ENCODE measurements at regions not wholly inside any gene's neighbourhood (a gene's known extent, or its start where the extent isn't known, plus 50 kb on each side); places are given as distances from the start of the nearest gene placed in this dataset.
"Not testable (repeated sequence)": the region's sequence is repeated elsewhere in the genome, so short reads cannot be mapped to it uniquely, and the experiment has no call there.

DNA sequence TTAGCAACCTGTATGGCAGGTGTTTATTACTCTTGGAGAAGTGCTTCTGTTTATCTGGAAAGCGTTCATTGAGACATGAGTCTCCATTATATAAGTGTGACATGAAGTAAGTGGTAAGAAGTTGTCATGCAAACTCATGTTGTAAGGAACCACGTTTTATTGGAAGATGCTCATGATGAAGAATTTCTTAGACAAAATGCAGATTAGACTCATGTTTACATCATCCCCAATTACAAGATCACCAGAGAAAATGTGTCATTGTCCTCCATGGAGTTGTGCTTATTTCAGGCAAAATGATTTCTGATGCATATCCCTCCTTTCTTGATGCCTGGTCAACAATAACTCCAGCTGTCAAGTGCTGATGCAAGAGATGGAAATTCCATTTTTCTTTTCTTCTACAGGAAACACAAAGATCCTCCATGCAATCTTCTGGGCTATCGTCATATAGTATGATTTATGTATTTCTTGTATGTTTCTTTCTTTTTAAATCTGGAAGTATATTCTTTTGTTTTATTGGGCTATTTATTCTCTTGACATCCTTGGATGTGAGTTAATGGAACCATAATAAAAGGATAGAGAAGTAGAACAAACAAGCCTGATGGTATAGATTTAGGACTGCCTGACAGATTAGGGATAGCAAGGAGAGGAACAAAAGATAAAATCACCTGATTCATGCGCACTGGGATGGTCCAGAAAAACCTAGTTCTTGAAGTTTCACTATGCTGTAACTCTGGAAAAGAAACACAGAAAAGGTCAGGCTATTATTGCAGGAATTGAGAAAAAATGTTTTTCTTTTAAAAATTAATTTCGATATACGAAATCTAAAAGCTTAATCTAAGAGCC, 50.7 kb upstream of the DIAPH3 start:
- H3K4me3 ChIP-seq: no peak overlapping the region
- H3K27ac ChIP-seq: no peak overlapping the region

DNA sequence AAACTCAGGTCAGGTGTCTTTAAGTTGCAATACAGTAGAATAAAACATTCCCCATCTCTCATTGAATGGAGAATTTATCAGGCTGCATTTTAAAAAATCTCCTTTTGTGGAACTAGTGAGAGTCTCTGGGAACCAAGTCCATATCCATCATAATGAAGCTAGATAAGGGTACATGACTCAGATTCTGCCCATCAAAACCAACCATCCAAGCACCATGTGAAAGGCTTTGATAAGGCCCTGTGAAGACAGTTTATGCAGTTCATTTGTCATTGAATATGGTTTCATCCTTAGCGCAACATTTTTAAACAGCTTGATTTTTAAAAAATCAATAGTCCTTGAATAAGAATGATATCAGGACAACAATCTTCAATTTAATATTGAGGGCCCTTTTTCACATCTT, 56.3 kb upstream of the DIAPH3 start:
- H3K4me3 ChIP-seq: no peak overlapping the region
- H3K27ac ChIP-seq: no peak overlapping the region

DNA sequence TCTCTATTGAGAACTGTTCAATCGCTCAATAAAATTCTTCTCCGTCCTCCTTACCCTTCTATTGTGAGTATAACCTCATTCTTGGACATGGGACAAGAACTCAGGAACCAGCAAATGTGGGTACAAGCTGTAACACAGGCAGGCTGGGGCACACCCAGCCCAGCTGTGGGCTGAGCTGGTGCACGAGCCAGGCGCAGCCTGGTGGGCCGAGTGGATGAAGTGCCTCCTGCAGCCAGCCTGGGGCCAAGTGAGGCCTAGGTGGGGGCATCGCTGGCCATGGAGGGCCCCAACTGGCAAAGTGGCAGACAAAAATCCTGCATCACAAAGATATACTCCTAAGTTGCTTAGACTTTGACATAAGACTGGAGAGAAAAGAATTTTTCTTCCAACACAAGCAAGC, 57.9 kb upstream of the DIAPH3 start:
- Histone ChIP-seq H3K27ac (no peak overlapping the region), H3K4me3 (no peak overlapping the region)

DNA sequence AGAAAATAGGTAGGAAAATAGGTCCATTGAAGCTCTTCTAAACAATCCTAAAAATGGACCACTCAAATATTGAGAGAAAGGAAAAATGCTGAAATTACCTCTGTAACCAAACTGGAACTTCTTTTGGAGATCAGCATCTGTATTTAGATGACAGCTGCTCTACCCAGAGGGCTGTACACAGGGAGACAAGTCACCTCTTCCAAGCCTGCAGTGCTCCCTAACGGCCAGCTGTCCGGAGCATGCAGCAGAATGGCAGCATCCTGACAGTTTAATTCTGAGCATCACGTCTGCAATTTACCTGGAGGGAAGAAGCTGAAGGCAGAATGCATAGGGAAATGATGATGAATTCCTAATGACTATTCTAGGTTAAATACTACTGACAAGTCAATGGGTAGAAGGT, 62.8 kb upstream of the DIAPH3 start:
- Histone ChIP-seq H3K4me3 (no peak overlapping the region), H3K27ac (no peak overlapping the region)

DNA sequence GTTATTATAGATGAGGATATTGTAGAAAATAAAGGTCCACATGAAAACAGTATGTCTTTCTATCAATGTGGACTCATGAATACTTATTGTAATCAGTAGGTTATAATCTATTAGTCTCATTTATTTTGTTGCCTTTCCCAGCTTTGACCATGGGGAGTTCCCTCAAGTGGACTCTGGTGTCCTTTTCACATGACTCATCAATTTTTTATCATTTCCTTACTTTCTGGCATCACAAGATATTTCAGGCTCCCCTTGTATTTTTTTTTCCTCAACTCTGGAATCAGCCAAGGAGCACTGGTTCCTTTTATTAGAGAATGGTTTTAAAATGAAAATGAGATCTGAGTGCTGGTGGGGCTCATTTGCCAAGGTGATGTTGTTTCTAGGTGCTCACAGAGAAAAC, 63.4 kb upstream of the DIAPH3 start:
- Histone ChIP-seq H3K4me3 (no peak overlapping the region), H3K27ac (no peak overlapping the region)

DNA sequence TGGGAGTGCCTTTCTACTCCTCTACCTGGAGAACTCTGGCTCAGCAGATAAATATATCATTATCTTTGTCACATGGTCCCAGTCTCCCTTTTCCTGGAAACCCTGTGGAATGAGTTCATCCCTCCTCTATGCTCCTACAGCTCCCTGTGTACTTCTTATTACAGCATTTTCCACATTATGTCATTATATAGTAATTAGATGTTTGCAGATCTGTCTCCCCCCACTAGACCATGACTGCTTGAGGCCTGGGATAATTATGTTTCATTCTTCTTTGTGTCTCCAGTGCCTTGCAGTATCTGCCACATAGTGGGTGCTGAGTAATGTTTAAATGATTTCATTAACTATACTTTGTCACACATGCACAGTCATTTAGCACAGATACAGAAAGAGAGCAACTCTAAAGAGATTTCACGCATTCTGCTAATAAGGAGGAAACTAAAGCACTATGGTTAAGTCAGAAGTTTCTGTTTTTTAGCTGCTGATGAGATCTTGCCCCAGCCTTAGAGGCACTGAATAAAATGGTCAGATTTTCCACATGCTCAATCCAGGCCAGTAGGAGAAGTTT, 66.1 kb upstream of the DIAPH3 start:
- no peak overlapping the region for H3K4me3 ChIP-seq
- no peak overlapping the region for H3K27ac ChIP-seq

DNA sequence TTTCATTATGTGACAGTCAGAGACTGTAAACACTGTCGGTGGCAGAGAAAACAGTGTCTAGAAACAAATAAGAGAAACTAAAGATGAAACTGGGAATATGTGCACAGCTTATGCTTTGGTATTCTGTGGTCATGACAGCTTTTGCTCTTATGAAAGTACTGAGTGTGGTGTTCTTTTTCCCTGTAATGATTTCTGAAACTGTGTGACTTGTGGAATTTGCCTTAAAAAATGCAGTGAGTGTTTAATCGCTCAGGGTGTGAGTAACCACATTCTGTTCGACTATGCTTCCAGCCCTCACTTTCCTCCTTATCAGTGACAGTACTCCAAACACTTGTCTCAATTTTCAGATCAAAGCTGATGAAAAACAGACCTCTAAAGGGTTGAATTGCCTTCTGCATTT, 66.9 kb upstream of the DIAPH3 start:
- H3K4me3 ChIP-seq: no peak overlapping the region
- no peak overlapping the region for H3K27ac ChIP-seq

DNA sequence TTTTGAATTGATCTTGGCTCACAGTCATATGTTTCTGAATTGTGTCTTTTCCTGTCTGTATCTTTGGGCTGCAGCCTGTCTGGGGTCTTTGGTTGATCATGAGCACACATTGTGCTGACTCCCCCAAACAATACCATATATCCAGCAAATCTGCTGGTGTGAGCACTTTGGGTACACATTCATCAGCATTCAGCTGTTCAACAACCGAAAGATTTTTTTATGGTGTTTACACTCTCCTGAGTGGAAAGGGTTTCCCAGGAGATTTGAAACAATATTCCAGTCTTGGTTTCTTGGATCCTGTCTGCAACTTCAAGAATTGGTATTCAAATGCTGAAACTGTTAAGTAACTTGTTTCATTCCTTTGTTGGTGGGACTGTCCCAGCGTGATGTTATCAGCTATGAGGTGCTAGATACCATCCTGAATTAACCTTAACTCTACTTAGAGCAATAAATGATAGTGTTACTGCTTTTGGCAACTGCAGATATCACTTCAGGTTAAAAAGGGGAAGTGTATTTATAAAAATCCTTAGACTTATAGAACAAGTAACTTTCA, 78.4 kb upstream of the DIAPH3 start:
- Histone ChIP-seq H3K27ac (no peak overlapping the region), H3K4me3 (no peak overlapping the region)

DNA sequence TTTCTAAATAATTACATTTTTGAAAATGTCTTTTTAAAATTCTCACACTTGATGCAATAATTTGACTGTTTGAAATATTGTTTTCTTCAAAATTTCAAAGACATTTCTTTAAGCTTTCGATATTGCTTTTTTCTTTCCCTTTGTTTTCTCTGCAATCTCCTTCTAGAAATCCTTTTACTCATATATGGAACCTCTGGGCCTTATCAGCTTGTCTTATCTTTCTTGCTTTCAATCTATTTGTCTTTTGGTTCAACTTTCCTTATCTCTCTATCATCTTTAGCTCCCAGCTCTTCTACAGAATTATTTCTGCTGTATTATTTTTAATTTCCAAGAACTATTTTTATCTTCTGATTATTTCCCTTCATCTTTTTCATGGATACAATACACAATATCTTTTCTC, 80.7 kb upstream of the DIAPH3 start:
- H3K27ac ChIP-seq: no peak overlapping the region
- no peak overlapping the region for H3K4me3 ChIP-seq

DNA sequence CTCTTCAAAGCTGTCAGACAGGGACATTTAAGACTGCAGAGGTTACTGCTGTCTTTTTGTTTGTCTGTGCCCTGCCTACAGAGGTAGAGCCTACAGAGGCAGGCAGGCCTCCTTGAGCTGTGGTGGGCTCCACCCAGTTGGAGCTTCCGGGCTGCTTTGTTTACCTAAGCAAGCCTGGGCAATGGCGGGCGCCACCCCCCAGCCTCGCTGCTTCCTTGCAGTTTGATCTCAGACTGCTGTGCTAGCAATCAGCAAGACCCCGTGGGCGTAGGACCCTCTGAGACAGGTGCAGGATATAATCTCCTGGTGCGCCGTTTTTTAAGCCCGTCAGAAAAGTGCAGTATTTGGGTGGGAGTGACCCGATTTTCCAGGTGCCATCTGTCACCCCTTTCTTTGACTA, 87.7 kb upstream of the DIAPH3 start:
- H3K4me3 ChIP-seq: not testable (repeated sequence)

DNA sequence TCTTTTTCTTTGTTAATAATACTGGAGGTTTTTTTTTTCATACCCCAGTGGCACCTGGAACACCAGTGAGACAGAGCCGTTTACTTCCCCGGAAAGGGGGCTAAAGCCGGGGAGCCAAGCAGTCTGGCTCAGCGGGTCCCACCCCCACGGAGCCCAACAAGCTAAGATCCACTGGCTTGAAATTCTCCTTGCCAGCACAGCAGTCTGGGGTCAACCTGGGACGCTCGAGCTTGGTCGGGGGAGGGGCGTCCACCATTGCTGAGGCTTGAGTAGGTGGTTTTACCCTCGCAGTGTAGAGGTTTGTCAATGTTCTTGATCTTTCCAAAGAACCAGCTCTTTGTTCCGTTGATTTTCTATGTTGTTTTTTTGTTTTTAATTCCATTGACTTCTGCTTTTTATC, 94.6 kb upstream of the DIAPH3 start:
- no peak overlapping the region for H3K27ac ChIP-seq
- no peak overlapping the region for H3K4me3 ChIP-seq

More for the DNA sequence above, 87.7 kb upstream of the DIAPH3 start:
- H3K27ac ChIP-seq: not testable (repeated sequence)

DNA sequence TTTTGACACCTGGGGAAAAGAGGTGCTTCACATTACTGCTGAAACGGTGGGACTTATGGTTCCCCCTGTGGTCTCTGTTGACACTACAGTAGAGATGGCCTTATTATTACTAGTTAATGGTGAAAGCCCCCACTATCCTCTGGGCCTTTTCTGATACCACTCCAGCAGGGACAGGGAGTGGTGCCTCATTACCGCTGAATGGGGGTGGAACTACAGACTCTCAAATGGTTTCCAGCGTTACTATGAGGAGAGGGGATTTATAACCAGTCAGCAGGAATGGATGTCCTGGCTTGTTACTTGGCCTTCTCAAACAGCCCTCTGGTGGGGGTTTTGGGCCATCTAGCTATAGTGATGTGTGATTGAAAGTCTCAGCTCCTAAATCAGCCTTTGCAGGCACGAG, 96.7 kb upstream of the DIAPH3 start:
- no peak overlapping the region for H3K27ac ChIP-seq
- H3K4me3 ChIP-seq: no peak overlapping the region

DNA sequence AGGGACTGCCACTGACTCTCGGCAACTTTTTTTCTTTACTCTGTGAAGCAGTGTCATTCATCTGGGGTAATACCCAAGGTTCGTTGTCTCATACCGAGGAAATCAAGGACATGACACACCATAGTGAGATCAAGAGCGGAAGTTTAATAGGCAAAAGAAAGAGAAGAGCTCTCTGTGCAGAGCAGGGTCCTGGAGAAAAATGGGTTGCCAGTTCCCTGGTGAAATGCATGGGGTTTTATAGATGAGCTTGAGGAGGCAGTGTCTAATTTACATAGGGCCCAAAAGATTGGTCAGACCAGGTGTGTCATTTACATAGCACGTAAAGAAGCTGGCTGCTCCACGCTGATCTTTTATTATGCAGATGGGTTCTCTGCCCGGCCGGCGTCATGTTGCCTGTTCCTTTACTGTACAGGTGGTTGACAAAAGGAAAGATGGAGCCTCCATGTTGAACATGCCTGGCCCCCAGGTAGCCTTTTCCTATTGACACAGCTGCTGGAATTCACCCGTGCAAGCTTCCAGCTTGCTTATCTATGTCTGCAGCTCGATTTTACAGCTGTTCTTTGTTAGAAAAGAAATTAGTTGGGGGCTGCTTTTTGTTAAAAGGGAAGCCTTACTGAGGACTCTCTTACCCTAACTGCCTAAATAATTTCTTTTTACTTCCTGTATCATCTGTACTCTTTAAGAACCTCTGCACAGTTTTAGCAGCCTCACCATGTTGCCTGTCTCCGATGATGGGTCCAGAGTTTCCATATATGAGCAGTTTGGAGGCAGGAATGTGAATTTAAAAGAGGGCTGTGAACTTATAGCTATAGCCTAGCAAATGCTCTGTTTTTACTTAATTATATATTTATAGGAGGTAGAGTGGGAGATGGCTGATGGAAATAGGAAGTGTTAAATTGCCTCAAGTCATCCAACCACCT, 98.0 kb upstream of the DIAPH3 start:
- H3K4me3 ChIP-seq: no peak overlapping the region
- H3K27ac ChIP-seq: no peak overlapping the region

DNA sequence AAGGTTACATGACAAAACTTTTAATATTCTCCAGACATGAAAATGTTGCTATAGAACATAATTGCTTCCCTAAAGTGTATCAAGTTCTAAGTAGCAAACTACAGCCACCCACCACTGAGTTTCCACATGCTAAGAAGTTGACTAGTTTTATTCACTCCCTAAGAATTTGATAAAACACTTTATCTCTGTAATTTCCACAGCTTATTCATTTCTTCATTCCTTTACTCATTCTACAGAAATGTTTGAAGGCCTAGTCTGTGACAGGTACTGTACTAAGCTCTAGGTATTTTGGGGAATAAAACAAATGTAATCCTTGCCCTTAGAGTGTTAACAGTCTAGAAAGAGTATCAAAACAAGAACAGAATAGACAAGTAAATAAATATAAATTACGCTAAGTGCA, 101.8 kb upstream of the DIAPH3 start:
- Histone ChIP-seq H3K27ac (no peak overlapping the region), H3K4me3 (no peak overlapping the region)

DNA sequence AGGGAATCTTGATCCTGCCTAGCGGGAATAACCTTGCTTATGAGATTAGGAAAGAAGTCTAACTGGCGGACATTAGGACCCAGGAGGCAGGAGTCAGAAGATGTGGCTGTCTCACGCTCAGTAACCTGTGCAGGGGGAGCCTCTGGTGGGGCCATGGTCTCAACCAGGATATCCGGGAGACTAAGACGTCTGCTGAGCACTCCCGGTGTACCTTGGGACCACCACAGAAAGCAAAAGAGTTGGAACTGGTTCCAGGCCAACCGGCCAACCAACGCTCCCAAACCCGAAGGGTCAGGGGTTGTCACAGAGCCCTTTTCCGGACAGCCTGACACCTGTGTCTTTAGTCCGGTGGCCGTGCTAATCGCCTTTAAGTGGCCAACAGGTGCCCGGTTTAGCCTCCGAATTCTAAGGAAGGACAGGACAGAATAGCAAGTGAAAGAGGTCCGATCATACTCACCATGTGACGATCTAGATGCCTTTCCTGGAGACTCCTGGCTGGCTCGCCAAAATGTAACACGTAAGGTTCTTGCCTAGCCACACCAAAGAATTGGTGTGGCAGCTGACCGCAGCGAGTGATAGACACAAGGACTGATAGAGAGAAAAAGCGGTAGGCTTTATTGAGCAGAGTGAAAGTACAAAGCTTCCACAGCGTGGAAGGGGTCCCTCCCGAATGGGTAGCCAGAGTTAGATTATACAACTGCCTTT, 103.9 kb upstream of the DIAPH3 start:
- H3K4me3 ChIP-seq: peak overlapping the region; percentile 12 to 42 (median 24)
- no peak overlapping the region for H3K27ac ChIP-seq

DNA sequence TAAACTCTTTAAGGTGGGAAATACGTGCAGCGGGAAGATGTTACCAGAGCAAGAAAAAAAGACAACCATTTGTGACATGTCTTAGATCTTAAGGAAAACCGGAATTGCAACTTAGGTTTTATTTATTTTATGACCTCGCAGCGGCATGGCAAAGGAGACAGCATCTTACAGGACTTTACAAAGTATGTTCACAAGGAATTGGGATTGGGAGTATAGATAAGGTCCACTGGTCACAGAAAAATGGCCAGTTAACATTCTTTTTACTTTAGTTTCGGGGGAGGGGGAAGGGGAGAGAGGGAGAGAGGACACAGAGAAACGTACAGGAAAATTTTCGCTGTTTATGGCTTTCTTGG, 104.5 kb upstream of the DIAPH3 start:
- Histone ChIP-seq H3K27ac (no peak overlapping the region), H3K4me3 (peak overlapping the region in 6 of 7 experiments; percentile 12 to 42 (median 24))

DNA sequence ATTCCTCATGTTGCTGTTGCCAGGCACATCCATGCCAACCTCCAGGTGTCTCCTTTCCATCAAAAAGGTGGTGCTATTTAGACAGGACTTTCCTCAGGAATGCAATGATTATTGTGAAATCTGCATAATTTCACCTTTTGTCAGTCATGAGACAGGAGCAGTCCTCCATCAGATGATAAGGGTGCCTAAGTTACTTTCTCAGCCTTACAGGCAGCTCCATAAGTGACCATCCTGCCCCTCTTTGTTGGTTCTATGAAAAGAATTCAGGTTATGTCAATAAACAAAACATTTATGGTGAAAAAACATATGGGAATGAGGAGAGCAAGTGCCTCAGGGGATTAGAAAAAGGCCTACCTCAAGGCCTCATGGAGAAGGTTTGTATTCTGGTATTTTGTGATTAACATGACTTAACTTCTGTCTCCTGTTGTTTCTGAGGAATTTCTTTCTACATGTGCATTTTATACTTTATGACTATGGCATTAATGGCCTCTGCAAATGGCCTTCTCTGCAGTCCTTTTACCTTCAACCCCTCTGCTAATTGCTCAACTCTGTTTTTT, 110.3 kb upstream of the DIAPH3 start:
- H3K27ac ChIP-seq: no peak overlapping the region
- H3K4me3 ChIP-seq: no peak overlapping the region

DNA sequence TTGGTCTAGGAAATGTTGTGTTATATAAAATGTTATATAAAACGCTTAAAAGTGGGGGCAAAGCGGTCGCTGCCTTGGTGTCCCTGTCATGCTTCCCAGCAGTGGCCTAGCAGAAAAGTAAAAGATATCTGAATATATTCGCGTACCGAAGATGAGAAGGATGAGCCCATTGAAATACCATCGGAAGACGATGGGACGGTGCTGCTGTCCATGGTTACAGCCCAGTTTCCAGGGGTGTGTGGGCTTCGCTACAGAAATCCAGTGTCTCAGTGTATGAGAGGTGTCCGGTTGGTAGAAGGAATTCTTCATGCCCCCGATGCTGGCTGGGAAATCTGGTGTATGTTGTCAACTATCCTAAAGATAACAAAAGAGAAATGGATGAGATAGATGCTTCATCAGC, 110.9 kb upstream of the DIAPH3 start:
- H3K4me3 ChIP-seq: no peak overlapping the region
- no peak overlapping the region for H3K27ac ChIP-seq

DNA sequence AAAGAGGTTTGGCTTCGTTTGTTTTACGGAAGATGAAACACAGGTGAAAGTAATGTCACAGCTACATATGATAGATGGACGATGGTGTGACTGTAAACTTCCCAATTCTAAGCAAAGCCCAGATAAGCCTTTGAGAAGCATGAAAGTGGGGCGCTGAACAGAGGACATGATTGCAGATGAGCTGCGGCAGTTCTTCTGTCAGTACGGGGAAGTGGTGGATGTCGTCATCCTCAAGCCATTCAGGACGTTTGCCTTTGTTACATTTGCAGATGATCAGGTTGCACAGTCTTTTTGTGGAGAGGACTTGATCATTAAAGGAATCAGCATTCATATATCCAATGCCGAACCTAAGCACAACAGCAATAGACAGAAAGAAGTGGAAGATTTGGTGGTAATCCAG, 111.5 kb upstream of the DIAPH3 start:
- H3K27ac ChIP-seq: no peak overlapping the region
- no peak overlapping the region for H3K4me3 ChIP-seq

DNA sequence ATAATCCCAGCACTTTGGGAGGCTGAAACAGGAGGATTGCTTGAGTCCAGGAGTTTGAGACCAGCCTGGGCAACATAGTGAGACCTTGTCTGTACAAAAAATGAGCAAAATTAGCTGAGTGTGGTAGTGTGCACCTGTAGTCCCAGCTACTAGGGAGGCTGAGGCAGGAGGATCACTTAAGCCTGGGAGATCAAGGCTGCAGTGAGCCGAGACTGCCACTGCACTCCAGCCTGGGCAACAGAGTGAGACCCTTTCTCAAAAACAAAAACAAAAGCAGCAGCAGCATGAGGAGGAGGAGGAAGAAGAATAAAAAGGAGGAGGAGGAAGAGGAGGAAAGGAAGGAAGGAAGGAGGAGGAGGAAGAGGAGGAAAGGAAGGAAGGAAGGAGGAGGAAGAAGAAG, 116.5 kb upstream of the TDRD3 start:
- not testable (repeated sequence) for H3K27ac ChIP-seq, H3K4me3 ChIP-seq

Measured in skin epidermis (tissue), 12 donors.